Keratinocyte (primary cell): ENCODE measurements at regions not wholly inside any gene's neighbourhood (a gene's known extent, or its start where the extent isn't known, plus 50 kb on each side); places are given as distances from the start of the nearest gene placed in this dataset.

Experiments
- CTCF ChIP-seq, 3 experiments: IDR thresholded peaks in 1 of 3; conservative IDR thresholded peaks in 1 of 3; optimal IDR thresholded peaks in 1 of 3; 2 replicates in 2 of 3; 3 replicates in 1 of 3; pipeline versions ENCODE3 to v1.5.1; 2011; ENCODE audit warnings: low read length in 3 of 3, mild to moderate bottlenecking in 3 of 3, moderate library complexity in 2 of 3, control low read depth in 1 of 3, inconsistent platforms in 1 of 3; ENCODE audit not compliant: insufficient read depth in 2 of 3; ENCODE audit errors: extremely low read depth in 1 of 3
- EZH2 ChIP-seq: IDR thresholded peaks from one replicate; pipeline ENCODE4 v1.6.1; 2012; ENCODE audit warnings: inconsistent platforms, mild to moderate bottlenecking, low read length, moderate library complexity

DNA sequence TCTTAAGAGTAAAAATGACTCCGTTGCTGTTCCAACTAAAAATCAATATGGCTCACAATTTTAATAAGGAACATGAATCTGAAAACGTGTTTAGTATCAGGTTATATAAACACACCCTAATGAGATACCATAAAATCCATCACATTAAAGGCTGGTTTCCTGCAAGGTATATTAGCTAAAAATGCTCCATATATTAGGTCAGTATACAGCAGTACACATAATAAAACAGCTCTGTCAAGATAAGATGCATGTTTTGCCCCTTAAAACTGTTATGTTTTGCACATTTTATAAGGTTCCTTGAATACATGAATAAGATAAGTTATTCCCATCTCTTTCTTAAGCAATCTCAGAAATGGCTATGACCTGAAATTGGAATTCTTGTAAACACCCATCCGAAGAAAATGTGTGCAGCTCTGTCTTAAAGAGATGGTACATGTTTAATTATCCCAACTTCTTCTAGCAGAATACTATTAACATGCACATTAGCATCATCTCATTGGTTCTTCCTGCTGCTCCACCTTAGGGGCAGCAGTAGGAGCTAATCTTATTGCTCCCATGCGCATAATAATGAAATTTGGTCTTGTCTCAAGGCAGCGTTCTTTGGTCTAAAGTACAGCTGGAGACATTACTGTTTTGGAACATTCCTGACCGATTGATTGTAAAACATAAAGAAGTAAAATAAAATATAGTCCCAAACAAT is 836.1 kb upstream of the FANCL start:
- no peak for TF ChIP-seq CTCF (optimal IDR thresholded peaks at IDR 0.05 in 1 of 3, IDR thresholded peaks at IDR 0.05 in 1 of 3, conservative IDR thresholded peaks at IDR 0.05 in 1 of 3; ENCODE audit: extremely low read depth in 1 of 3, insufficient read depth in 2 of 3, low read length in 3 of 3)
- no peak for TF ChIP-seq EZH2
